ENCODE measurements at regions not wholly inside any gene's neighbourhood (a gene's known extent, or its start where the extent isn't known, plus 50 kb on each side); places are given as distances from the start of the nearest gene placed in this dataset.
A peak's percentile ranks its signal among the peaks of the same experiment; 100 is the strongest.

- no peaks in the 10 kb centered on the region for H3K9me3 Mint-ChIP-seq
These were observed 168.8 kb upstream of the THRB start for GRCh38 chr3:24663406-24663805.

GRCh38 chr3:24668039-24668438 lies 173.4 kb upstream of the THRB start:
- H3K27ac Mint-ChIP-seq, result no peak overlapping the region
- DNase-seq (ENCODE audit: low spot score), result no peak
- H3K4me1 Mint-ChIP-seq (ENCODE audit: low read depth), result no peaks in the 10 kb centered on the region
- no peaks in the 10 kb centered on the region for H3K36me3 Mint-ChIP-seq (ENCODE audit: low read depth)
- intact Hi-C loops (cut with micrococcal nuclease), result no loop called here
- H3K4me3 Mint-ChIP-seq, result no peak overlapping the region
- H3K27me3 Mint-ChIP-seq (ENCODE audit: insufficient read depth), result peaks cover 4% of the 10 kb centered on the region
- no peaks in the 10 kb centered on the region for H3K9me3 Mint-ChIP-seq

More at GRCh38 chr3:24663406-24663805, 168.8 kb upstream of the THRB start:
- Mint-ChIP-seq H3K36me3 (ENCODE audit: low read depth) (no peaks in the 10 kb centered on the region), H3K27me3 (ENCODE audit: insufficient read depth) (peaks cover 4% of the 10 kb centered on the region), H3K4me1 (ENCODE audit: low read depth) (no peaks in the 10 kb centered on the region), H3K27ac (no peak overlapping the region), H3K4me3 (no peak overlapping the region)
- no peak for DNase-seq (ENCODE audit: low spot score)
- intact Hi-C loops (cut with micrococcal nuclease), result no loop called here

- Mint-ChIP-seq H3K27me3 (ENCODE audit: insufficient read depth) (peaks cover 10% of the 10 kb centered on the region), H3K4me3 (no peak overlapping the region), H3K9me3 (no peaks in the 10 kb centered on the region), H3K36me3 (ENCODE audit: low read depth) (no peaks in the 10 kb centered on the region), H3K4me1 (ENCODE audit: low read depth) (no peaks in the 10 kb centered on the region), H3K27ac (no peak overlapping the region)
- intact Hi-C loops (cut with micrococcal nuclease), result loop anchor here (10.0 kb wide), 1 partner anchor 516 kb away; no protein-coding TSS in a partner anchor
- no peak for DNase-seq (ENCODE audit: low spot score)
These were observed 176.2 kb upstream of the THRB start for GRCh38 chr3:24670871-24671270.

- DNase-seq (ENCODE audit: low spot score), result no peak
- Mint-ChIP-seq H3K36me3 (ENCODE audit: low read depth) (no peaks in the 10 kb centered on the region), H3K9me3 (no peaks in the 10 kb centered on the region), H3K4me1 (ENCODE audit: low read depth) (peaks cover 10% of the 10 kb centered on the region), H3K27ac (no peak overlapping the region), H3K27me3 (ENCODE audit: insufficient read depth) (peaks cover 17% of the 10 kb centered on the region), H3K4me3 (no peak overlapping the region)
- intact Hi-C loops (cut with micrococcal nuclease), result loop anchor here (10.0 kb wide), 1 partner anchor 519 kb away; no protein-coding TSS in a partner anchor
These were observed 178.9 kb upstream of the THRB start for GRCh38 chr3:24673596-24673995.

GRCh38 chr3:24674261-24674660 lies 179.6 kb upstream of the THRB start:
- peaks cover 17% of the 10 kb centered on the region for H3K27me3 Mint-ChIP-seq (ENCODE audit: insufficient read depth)

GRCh38 chr3:24678021-24678420 lies 183.4 kb upstream of the THRB start:
- Mint-ChIP-seq H3K9me3 (no peaks in the 10 kb centered on the region), H3K36me3 (ENCODE audit: low read depth) (no peaks in the 10 kb centered on the region), H3K4me1 (ENCODE audit: low read depth) (peaks cover 22% of the 10 kb centered on the region), H3K4me3 (peak overlapping the region; percentile 11), H3K27ac (no peak overlapping the region), H3K27me3 (ENCODE audit: insufficient read depth) (peaks cover 41% of the 10 kb centered on the region)
- no peak for DNase-seq (ENCODE audit: low spot score)
- intact Hi-C loops (cut with micrococcal nuclease), result loop anchor here (1.0 to 10.0 kb wide), 3 partner anchors 9 to 871 kb away; partner anchors contain the start of gene UBE2E1

More at GRCh38 chr3:24674261-24674660, 179.6 kb upstream of the THRB start:
- H3K9me3 Mint-ChIP-seq, result no peaks in the 10 kb centered on the region
- DNase-seq (ENCODE audit: low spot score), result no peak
- H3K4me1 Mint-ChIP-seq (ENCODE audit: low read depth), result peaks cover 17% of the 10 kb centered on the region
- H3K36me3 Mint-ChIP-seq (ENCODE audit: low read depth), result no peaks in the 10 kb centered on the region
- no peak overlapping the region for H3K4me3 Mint-ChIP-seq
- intact Hi-C loops (cut with micrococcal nuclease), result loop anchor here (10.0 kb wide), 1 partner anchor 519 kb away; no protein-coding TSS in a partner anchor
- no peak overlapping the region for H3K27ac Mint-ChIP-seq

- Mint-ChIP-seq H3K27me3 (ENCODE audit: insufficient read depth) (peaks cover 44% of the 10 kb centered on the region), H3K9me3 (no peaks in the 10 kb centered on the region), H3K27ac (peak overlapping the region; percentile 15), H3K4me1 (ENCODE audit: low read depth) (peaks cover 22% of the 10 kb centered on the region), H3K4me3 (peak overlapping the region; percentile 11), H3K36me3 (ENCODE audit: low read depth) (no peaks in the 10 kb centered on the region)
- peak; percentile 14 for DNase-seq (ENCODE audit: low spot score)
- intact Hi-C loops (cut with micrococcal nuclease), result loop anchor here (1.0 to 10.0 kb wide), 3 partner anchors 9 to 871 kb away; partner anchors contain the start of gene UBE2E1
These were observed 183.8 kb upstream of the THRB start for GRCh38 chr3:24678421-24678865.

GRCh38 chr3:24679429-24679828 lies 184.8 kb upstream of the THRB start:
- intact Hi-C loops (cut with micrococcal nuclease), result loop anchor here (5.0 to 10.0 kb wide), 2 partner anchors 525 to 872 kb away; partner anchors contain the start of gene UBE2E1
- Mint-ChIP-seq H3K4me1 (ENCODE audit: low read depth) (peaks cover 22% of the 10 kb centered on the region), H3K27ac (no peak overlapping the region), H3K4me3 (no peak overlapping the region), H3K9me3 (no peaks in the 10 kb centered on the region), H3K27me3 (ENCODE audit: insufficient read depth) (peaks cover 47% of the 10 kb centered on the region), H3K36me3 (ENCODE audit: low read depth) (no peaks in the 10 kb centered on the region)
- DNase-seq (ENCODE audit: low spot score), result no peak

GRCh38 chr3:24680214-24680967 lies 185.7 kb upstream of the THRB start:
- intact Hi-C loops (cut with micrococcal nuclease), result loop anchor here (1.0 to 10.0 kb wide), 6 partner anchors 176 to 984 kb away; partner anchors contain the start of gene TOP2B
- Mint-ChIP-seq H3K36me3 (ENCODE audit: low read depth) (no peaks in the 10 kb centered on the region), H3K4me1 (ENCODE audit: low read depth) (peaks cover 22% of the 10 kb centered on the region), H3K4me3 (no peak overlapping the region), H3K27ac (no peak overlapping the region), H3K9me3 (no peaks in the 10 kb centered on the region), H3K27me3 (ENCODE audit: insufficient read depth) (peaks cover 52% of the 10 kb centered on the region)
- no peak for DNase-seq (ENCODE audit: low spot score)

- H3K36me3 Mint-ChIP-seq (ENCODE audit: low read depth), result no peaks in the 10 kb centered on the region
- H3K27ac Mint-ChIP-seq, result no peak overlapping the region
- H3K4me3 Mint-ChIP-seq, result no peak overlapping the region
- intact Hi-C loops (cut with micrococcal nuclease), result loop anchor here (5.0 to 10.0 kb wide), 3 partner anchors 177 to 983 kb away; partner anchors contain the start of gene TOP2B
- no peak for DNase-seq (ENCODE audit: low spot score)
- H3K9me3 Mint-ChIP-seq, result no peaks in the 10 kb centered on the region
- H3K27me3 Mint-ChIP-seq (ENCODE audit: insufficient read depth), result peaks cover 46% of the 10 kb centered on the region
- H3K4me1 Mint-ChIP-seq (ENCODE audit: low read depth), result peaks cover 33% of the 10 kb centered on the region
These were observed 187.5 kb upstream of the THRB start for GRCh38 chr3:24682141-24682547.

- Mint-ChIP-seq H3K36me3 (ENCODE audit: low read depth) (no peaks in the 10 kb centered on the region), H3K27me3 (ENCODE audit: insufficient read depth) (peaks cover 44% of the 10 kb centered on the region), H3K4me1 (ENCODE audit: low read depth) (peaks cover 28% of the 10 kb centered on the region), H3K27ac (no peak overlapping the region), H3K4me3 (no peak overlapping the region), H3K9me3 (no peaks in the 10 kb centered on the region)
- DNase-seq (ENCODE audit: low spot score), result no peak
- intact Hi-C loops (cut with micrococcal nuclease), result loop anchor here (5.0 to 10.0 kb wide), 3 partner anchors 178 to 982 kb away; partner anchors contain the start of gene TOP2B
These were observed 188.4 kb upstream of the THRB start for GRCh38 chr3:24683090-24683489.

- H3K9me3 Mint-ChIP-seq, result no peaks in the 10 kb centered on the region
- H3K4me1 Mint-ChIP-seq (ENCODE audit: low read depth), result peaks cover 21% of the 10 kb centered on the region
- no peaks in the 10 kb centered on the region for H3K36me3 Mint-ChIP-seq (ENCODE audit: low read depth)
- no peak for DNase-seq (ENCODE audit: low spot score)
- intact Hi-C loops (cut with micrococcal nuclease), result loop anchor here (5.0 to 10.0 kb wide), 3 partner anchors 179 to 981 kb away; partner anchors contain the start of gene TOP2B
- no peak overlapping the region for H3K27ac Mint-ChIP-seq
- no peak overlapping the region for H3K4me3 Mint-ChIP-seq
- peaks cover 47% of the 10 kb centered on the region for H3K27me3 Mint-ChIP-seq (ENCODE audit: insufficient read depth)
These were observed 189.2 kb upstream of the THRB start for GRCh38 chr3:24683633-24684384.

All from activated T-helper 1 cell treated with anti-CD3 and anti-CD28 coated beads, Interleukin-12 subunit alpha, Interleukin-12 subunit beta, Interleukin-2, Interleukin-4 antibody, amounts not matched to agents 30 ng/mL and 10 ng/mL and 1 ng/mL, durations not matched to agents 14 hours and 24 hours and 36 hours (primary cell).